WTC11 (cell line): ENCODE measurements at regions not wholly inside any gene's neighbourhood (a gene's known extent, or its start where the extent isn't known, plus 50 kb on each side); places are given as distances from the start of the nearest gene placed in this dataset.

Experiments used
- ATAC-seq: fragments of 200-7000 bp; cut with Tn5 transposase; 2 replicates; pipeline ENCODE4 v1.10.0; 2021; ENCODE audit warnings: mild to moderate bottlenecking, moderate library complexity
- CTCF ChIA-PET: fragments of 300-600 bp; sonication (Branson Sonifier 250); formaldehyde crosslinking; loops from one replicate; lab custom pipeline; 2021; ENCODE audit warnings: antibody characterized with exemption; lab: Charles Lee
- POLR2A ChIA-PET: fragments of 350-600 bp; sonication (Branson Sonifier 250); formaldehyde crosslinking; loops from one replicate; lab custom pipeline; 2021; ENCODE audit warnings: antibody characterized with exemption; lab: Charles Lee
- DNase-seq: peaks from one replicate; pipeline ENCODE4 v3.0.0; 2021; ENCODE audit warnings: low spot score
- H3K27ac Mint-ChIP-seq: 2 replicates; pipeline ENCODE4 v1.8.0; 2021; ENCODE audit warnings: mixed read lengths
- H3K27me3 Mint-ChIP-seq: 2 replicates; pipeline ENCODE4 v1.8.0; 2021; ENCODE audit warnings: low read depth, mild to moderate bottlenecking, moderate library complexity, mixed read lengths
- H3K36me3 Mint-ChIP-seq: 2 replicates; pipeline ENCODE4 v1.8.0; 2021; ENCODE audit warnings: mixed read lengths
- H3K4me1 Mint-ChIP-seq: 2 replicates; pipeline ENCODE4 v1.8.0; 2022; ENCODE audit warnings: mixed read lengths
- H3K4me3 Mint-ChIP-seq: 2 replicates; pipeline ENCODE4 v1.8.0; 2021; ENCODE audit warnings: mild to moderate bottlenecking, moderate library complexity, mixed read lengths
- H3K9me3 Mint-ChIP-seq: 2 replicates; pipeline ENCODE4 v1.8.0; 2021; ENCODE audit warnings: mixed read lengths
- ARID4B ChIP-seq: sonication (generic); formaldehyde crosslinking; IDR thresholded peaks from 2 replicates; pipeline ENCODE4 v1.8.0; 2023; ENCODE audit warnings: missing genetic modification reagents, mild to moderate bottlenecking, borderline replicate concordance
- CREM ChIP-seq: sonication (generic); formaldehyde crosslinking; IDR thresholded peaks from 2 replicates; pipeline ENCODE4 v1.8.1; 2022; ENCODE audit warnings: mild to moderate bottlenecking, missing genetic modification reagents, moderate library complexity
- EMX1 ChIP-seq: fragments of 250-450 bp; sonication (Bioruptor Pico); IDR thresholded peaks from 2 replicates; pipeline ENCODE4 v1.8.0; 2021; ENCODE audit warnings: mild to moderate bottlenecking
- FOXK1 ChIP-seq: sonication (generic); formaldehyde crosslinking; IDR thresholded peaks from 2 replicates; pipeline ENCODE4 v1.8.0; 2022; ENCODE audit warnings: mild to moderate bottlenecking, moderate library complexity, missing genetic modification reagents
- FOXP4 ChIP-seq: sonication (generic); formaldehyde crosslinking; IDR thresholded peaks from 2 replicates; pipeline ENCODE4 v1.8.0; 2022; ENCODE audit warnings: mild to moderate bottlenecking, missing genetic modification reagents
- MXD4 ChIP-seq: fragments of 250-450 bp; sonication (Bioruptor Pico); IDR thresholded peaks from 2 replicates; pipeline ENCODE4 v1.8.0; 2021; ENCODE audit warnings: mild to moderate bottlenecking, moderate library complexity, borderline replicate concordance
- MYBL2 ChIP-seq: sonication (generic); formaldehyde crosslinking; IDR thresholded peaks from 2 replicates; pipeline ENCODE4 v1.8.1; 2023; ENCODE audit warnings: mild to moderate bottlenecking, moderate library complexity, missing genetic modification reagents
- NFATC4 ChIP-seq: fragments of 250-450 bp; sonication (Bioruptor Pico); IDR thresholded peaks from 2 replicates; pipeline ENCODE4 v1.9.0; 2021; ENCODE audit warnings: mild to moderate bottlenecking
- PRRX2 ChIP-seq: fragments of 250-450 bp; sonication (Bioruptor Pico); IDR thresholded peaks from 2 replicates; pipeline ENCODE4 v1.8.0; 2021; ENCODE audit warnings: mild to moderate bottlenecking
- SMAD4 ChIP-seq: sonication (generic); formaldehyde crosslinking; IDR thresholded peaks from 2 replicates; pipeline ENCODE4 v1.8.0; 2022; ENCODE audit warnings: mild to moderate bottlenecking, missing genetic modification reagents
- TEAD1 ChIP-seq: sonication (generic); formaldehyde crosslinking; IDR thresholded peaks from 2 replicates; pipeline ENCODE4 v1.8.0; 2022; ENCODE audit warnings: mild to moderate bottlenecking, missing genetic modification reagents
- ZNF263 ChIP-seq: sonication (generic); formaldehyde crosslinking; IDR thresholded peaks from 2 replicates; pipeline ENCODE4 v1.8.1; 2022; ENCODE audit warnings: low read depth, mild to moderate bottlenecking, moderate library complexity, missing genetic modification reagents
- ZNF532 ChIP-seq: fragments of 250-450 bp; sonication (Bioruptor Pico); IDR thresholded peaks from 2 replicates; pipeline ENCODE4 v1.9.0; 2021; ENCODE audit warnings: mild to moderate bottlenecking, borderline replicate concordance
- ZNF671 ChIP-seq: fragments of 250-450 bp; sonication (Bioruptor Pico); IDR thresholded peaks from 2 replicates; pipeline ENCODE4 v1.8.0; 2021; ENCODE audit warnings: mild to moderate bottlenecking
- TF ChIP-seq, protein P1 (sequence below): fragments of 250-450 bp; sonication (Bioruptor Pico); IDR thresholded peaks from 2 replicates; pipeline ENCODE4 v1.9.0; 2021; ENCODE audit warnings: moderate library complexity, mild to moderate bottlenecking, inconsistent platforms, borderline replicate concordance
- TF ChIP-seq, protein P2 (sequence below): sonication (generic); formaldehyde crosslinking; IDR thresholded peaks from 2 replicates; pipeline ENCODE4 v1.8.1; 2022; ENCODE audit warnings: mild to moderate bottlenecking, moderate library complexity, missing genetic modification reagents
- TF ChIP-seq, protein P3 (sequence below): fragments of 250-450 bp; sonication (Bioruptor Pico); IDR thresholded peaks from 2 replicates; pipeline ENCODE4 v2.1.2; 2022; ENCODE audit warnings: mild to moderate bottlenecking, moderate library complexity
- TF ChIP-seq, protein P4 (sequence below): sonication (generic); formaldehyde crosslinking; IDR thresholded peaks from 2 replicates; pipeline ENCODE4 v1.8.1; 2022; ENCODE audit warnings: missing genetic modification reagents, borderline replicate concordance
- TF ChIP-seq, protein P5 (sequence below): sonication (generic); formaldehyde crosslinking; conservative IDR thresholded peaks from 2 replicates; pipeline ENCODE4 v1.8.1; 2022; ENCODE audit warnings: mild to moderate bottlenecking, missing genetic modification reagents

GRCh38 chr18:78739115-78739514 is 240.5 kb upstream of the SALL3 start:
- Mint-ChIP-seq H3K36me3 (peaks cover 16% of the 10 kb centered on the region; the same call in 1 of the 2 replicates), H3K9me3 (peaks cover 14% of the 10 kb centered on the region), H3K27ac (no peak overlapping the region), H3K4me1 (no peaks in the 10 kb centered on the region), H3K27me3 (peaks cover 5% of the 10 kb centered on the region), H3K4me3 (no peak overlapping the region)
- ATAC-seq (no peak), DNase-seq (no peak)
- CTCF ChIA-PET = no interaction called here
- POLR2A ChIA-PET = no interaction called here
- TF ChIP-seq ZNF671 = no peak
- TF ChIP-seq, protein P1, sequence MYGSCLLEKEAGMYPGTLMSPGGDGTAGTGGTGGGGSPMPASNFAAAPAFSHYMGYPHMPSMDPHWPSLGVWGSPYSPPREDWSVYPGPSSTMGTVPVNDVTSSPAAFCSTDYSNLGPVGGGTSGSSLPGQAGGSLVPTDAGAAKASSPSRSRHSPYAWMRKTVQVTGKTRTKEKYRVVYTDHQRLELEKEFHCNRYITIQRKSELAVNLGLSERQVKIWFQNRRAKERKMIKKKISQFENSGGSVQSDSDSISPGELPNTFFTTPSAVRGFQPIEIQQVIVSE (CRISPR knock-in tag) = no peak
- no peak for TF ChIP-seq MYBL2 (CRISPR knock-in tag)
- TF ChIP-seq FOXP4 = no peak
- TF ChIP-seq FOXK1 (CRISPR knock-in tag) = no peak
- no peak for TF ChIP-seq SMAD4 (CRISPR knock-in tag)
- TF ChIP-seq CREM (CRISPR knock-in tag) = no peak
- no peak for TF ChIP-seq ZNF263
- TF ChIP-seq, protein P2, sequence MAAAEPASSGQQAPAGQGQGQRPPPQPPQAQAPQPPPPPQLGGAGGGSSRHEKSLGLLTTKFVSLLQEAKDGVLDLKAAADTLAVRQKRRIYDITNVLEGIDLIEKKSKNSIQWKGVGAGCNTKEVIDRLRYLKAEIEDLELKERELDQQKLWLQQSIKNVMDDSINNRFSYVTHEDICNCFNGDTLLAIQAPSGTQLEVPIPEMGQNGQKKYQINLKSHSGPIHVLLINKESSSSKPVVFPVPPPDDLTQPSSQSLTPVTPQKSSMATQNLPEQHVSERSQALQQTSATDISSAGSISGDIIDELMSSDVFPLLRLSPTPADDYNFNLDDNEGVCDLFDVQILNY = no peak
- TF ChIP-seq TEAD1 (CRISPR knock-in tag) = no peak
- no peak for TF ChIP-seq ARID4B (CRISPR knock-in tag)
- TF ChIP-seq, protein P3, sequence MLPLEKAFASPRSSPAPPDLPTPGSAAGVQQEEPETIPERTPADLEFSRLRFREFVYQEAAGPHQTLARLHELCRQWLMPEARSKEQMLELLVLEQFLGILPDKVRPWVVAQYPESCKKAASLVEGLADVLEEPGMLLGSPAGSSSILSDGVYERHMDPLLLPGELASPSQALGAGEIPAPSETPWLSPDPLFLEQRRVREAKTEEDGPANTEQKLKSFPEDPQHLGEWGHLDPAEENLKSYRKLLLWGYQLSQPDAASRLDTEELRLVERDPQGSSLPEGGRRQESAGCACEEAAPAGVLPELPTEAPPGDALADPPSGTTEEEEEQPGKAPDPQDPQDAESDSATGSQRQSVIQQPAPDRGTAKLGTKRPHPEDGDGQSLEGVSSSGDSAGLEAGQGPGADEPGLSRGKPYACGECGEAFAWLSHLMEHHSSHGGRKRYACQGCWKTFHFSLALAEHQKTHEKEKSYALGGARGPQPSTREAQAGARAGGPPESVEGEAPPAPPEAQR (CRISPR knock-in tag) = no peak
- TF ChIP-seq EMX1 = no peak
- TF ChIP-seq, protein P4, sequence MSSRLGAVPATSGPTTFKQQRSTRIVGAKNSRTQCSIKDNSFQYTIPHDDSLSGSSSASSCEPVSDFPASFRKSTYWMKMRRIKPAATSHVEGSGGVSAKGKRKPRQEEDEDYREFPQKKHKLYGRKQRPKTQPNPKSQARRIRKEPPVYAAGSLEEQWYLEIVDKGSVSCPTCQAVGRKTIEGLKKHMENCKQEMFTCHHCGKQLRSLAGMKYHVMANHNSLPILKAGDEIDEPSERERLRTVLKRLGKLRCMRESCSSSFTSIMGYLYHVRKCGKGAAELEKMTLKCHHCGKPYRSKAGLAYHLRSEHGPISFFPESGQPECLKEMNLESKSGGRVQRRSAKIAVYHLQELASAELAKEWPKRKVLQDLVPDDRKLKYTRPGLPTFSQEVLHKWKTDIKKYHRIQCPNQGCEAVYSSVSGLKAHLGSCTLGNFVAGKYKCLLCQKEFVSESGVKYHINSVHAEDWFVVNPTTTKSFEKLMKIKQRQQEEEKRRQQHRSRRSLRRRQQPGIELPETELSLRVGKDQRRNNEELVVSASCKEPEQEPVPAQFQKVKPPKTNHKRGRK (CRISPR knock-in tag) = no peak
- TF ChIP-seq PRRX2 (CRISPR knock-in tag) = no peak
- no peak for TF ChIP-seq NFATC4 (CRISPR knock-in tag)
- TF ChIP-seq ZNF532 (CRISPR knock-in tag) = no peak
- TF ChIP-seq, protein P5, sequence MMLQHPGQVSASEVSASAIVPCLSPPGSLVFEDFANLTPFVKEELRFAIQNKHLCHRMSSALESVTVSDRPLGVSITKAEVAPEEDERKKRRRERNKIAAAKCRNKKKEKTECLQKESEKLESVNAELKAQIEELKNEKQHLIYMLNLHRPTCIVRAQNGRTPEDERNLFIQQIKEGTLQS = no peak
- TF ChIP-seq MXD4 = no peak
